ENCODE measurements at regions not wholly inside any gene's neighbourhood (a gene's known extent, or its start where the extent isn't known, plus 50 kb on each side); places are given as distances from the start of the nearest gene placed in this dataset.
"Not testable (repeated sequence)": the region's sequence is repeated elsewhere in the genome, so short reads cannot be mapped to it uniquely, and the experiment has no call there.

DNA sequence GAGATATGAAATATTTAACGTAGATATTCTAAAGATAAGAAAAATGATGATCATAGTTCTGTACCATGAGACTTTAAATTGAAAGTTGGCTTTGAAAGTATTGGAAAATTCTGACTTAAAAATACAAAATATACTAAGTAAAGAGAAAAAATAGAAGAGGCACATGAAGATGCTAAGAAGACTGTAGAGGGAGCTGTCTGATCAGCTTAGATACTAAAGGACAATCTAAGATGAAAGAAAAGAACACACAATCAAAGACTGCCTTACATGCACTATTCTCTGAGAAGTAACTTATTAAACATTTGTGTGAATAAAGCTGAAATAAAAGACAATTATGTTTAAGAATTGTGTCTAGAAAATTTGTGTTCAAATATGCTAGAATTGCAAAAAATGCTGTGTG lies 55.1 kb downstream of the RBMXL2 start:
- peak; percentile 46 for DNase-seq (ENCODE audit: low spot score)

DNA sequence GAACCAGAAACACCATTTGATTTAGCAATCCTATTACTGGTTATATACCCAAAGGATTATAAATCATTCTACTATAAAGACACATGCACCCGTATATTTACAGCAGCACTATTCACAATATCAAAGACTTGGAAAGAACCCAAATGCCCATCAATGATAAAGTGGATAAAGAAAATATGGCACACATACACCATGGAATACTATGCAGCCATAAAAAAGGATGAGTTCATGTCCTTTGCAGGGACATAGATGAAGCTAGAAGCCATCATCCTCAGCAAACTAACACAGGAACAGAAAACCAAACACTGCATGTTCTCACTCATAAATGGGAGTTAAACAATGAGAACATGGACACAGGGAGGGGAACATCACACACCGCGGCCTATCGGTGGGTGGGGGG lies 61.3 kb downstream of the RBMXL2 start:
- not testable (repeated sequence) for DNase-seq (ENCODE audit: low spot score)

- peak; percentile 3 for DNase-seq (ENCODE audit: low spot score)
Observed at GRCh38 chr11:7154881-7155361, 66.1 kb downstream of the RBMXL2 start.

DNA sequence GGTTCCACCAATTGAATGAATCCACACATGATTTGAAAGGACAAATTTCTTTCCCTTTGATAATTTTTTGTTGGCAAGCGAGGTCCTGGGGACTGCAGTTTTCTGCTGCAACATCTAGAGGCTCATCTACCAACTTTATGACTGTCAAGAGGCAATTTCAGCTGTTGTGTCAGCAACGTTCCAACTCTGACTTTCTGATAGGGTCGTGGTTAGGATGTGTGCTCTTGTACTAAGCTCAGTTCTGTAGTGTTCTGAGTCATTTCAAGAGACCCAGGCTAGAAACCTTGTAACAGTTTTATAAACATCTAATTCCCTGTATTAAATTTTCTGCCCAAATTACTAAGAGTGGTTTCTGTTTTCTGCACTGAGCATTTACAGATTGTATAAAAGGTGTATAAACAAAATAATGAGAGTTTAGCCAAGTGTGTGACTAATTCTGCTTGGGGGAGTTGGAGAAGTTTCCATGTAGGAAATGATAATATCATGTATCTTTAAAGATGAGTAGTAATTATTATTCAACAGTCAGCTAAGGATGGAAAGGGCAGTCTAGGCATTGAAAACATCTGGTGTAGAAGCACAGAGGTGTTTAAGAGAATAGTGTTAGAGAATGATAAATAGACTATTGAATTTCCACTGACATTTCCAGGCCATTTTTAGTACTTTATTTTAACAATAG lies 72.2 kb downstream of the RBMXL2 start:
- no peak for DNase-seq (ENCODE audit: low spot score)

GRCh38 chr11:7165911-7166310 lies 77.1 kb downstream of the RBMXL2 start:
- DNase-seq (ENCODE audit: low spot score), result no peak

GRCh38 chr11:7167976-7168740 lies 79.4 kb downstream of the RBMXL2 start:
- DNase-seq (ENCODE audit: low spot score), result peak; percentile 12

DNA sequence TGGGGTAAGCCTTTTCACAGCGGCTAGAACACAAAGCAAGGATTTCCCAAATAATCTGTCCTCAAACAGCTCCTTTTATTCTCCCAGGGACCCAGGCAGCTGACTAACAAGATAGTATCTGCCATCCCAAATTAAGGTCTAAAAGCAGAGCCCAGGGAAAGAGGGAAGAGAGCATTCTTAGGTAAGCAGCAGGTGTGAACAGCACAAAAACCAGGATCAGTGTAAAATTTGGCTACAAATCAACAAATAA lies 79.9 kb downstream of the RBMXL2 start:
- no peak for DNase-seq (ENCODE audit: low spot score)

DNA sequence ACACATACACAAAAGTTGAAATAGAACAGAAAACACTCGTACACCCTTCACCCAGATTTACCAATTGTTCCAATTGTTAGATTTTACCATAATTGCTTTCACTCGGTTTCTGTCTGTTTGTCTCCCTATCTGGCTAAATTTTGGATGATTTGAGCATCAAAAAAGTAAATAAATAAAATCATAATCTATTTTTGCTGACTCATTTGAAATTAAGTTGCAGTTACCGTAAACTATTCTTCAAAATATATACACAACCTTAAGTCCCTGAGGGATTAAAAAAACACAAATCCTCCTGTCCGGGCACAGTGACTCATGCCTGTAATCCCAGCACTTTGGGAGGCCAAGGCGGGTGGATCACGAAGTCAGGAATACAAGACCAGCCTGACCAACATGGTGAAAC lies 81.3 kb upstream of the SYT9 start:
- DNase-seq (ENCODE audit: low spot score), result no peak

GRCh38 chr11:7175007-7175406 lies 76.7 kb upstream of the SYT9 start:
- no peak for DNase-seq (ENCODE audit: low spot score)

DNA sequence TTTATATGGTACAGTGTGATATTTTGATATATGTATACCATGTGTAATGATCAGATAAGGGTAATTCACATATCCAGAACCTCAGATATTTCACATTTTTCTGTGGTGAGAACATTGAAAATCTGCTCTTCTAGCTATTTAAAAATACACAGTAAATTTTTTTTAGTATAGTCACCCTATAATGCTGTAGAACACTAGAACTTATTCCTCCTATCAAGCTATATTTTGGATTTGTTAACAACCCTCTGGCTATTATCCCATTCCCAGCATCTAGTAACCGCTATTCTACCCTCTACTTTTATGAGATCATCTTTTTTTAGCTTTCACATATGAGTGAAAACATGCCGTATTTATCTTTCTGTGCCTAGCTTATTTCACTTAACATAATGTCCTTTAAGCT lies 65.5 kb upstream of the SYT9 start:
- no peak for DNase-seq (ENCODE audit: low spot score)

DNA sequence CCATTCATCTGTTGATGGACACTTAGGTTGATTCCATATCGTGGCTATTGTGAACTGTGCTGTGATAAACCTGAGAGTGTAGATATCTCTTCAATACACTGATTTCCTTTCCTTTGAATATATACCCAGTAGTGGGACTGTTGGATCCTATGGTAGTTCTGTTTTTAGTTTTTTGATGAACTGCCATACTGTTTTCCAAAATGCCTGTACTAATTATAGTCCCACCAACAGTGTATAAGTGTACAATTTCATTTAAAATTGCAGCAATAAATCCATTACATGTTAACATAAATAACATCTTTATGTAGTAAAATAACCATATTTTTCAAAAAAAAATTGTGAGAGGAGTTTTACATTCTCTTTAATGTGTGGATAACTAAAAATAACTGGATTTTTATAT lies 65.0 kb upstream of the SYT9 start:
- no peak for DNase-seq (ENCODE audit: low spot score)

DNA sequence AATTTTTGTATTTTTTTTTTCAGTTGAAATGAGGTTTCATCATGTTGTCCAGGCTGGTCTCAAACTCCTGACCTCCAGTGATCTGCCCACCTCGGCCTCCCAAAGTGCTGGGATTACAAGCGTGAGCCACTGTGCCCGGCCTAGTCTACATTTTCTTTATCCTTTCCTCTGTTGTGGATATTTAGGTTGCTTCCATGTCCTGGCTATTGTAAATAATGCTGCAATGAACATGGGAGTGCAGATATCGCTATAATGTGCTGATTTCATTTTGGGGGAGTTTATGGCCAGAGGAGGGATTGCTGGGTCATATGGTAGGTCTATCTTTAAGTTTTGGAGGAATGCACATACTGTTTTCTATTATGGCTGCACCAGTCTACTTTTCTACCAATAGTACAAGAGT lies 58.9 kb upstream of the SYT9 start:
- not testable (repeated sequence) for DNase-seq (ENCODE audit: low spot score)

GRCh38 chr11:7196396-7197146 lies 55.1 kb upstream of the SYT9 start:
- no peak for DNase-seq (ENCODE audit: low spot score)

DNA sequence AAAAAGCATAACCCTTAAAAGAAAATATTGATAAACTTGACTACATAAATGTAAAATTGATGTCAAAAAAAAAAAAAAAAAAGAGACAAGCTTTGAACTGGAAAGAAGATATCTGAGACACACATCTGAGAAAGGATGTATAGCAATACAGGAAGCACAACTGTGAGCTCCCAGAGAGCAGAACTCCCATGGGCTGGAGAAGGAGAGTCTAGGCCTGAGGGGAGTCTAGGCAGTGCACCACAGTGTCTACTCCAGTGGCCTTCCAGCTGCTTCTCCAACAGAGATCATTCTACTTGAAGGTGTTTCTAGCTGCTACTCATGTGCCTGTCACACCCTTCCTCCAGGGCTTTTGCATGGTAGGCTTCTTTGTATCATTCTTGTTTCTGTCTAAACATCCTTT lies 54.2 kb upstream of the SYT9 start:
- no peak for DNase-seq (ENCODE audit: low spot score)

All from RKO (cell line).